ENCODE measurements at regions not wholly inside any gene's neighbourhood (a gene's known extent, or its start where the extent isn't known, plus 50 kb on each side); places are given as distances from the start of the nearest gene placed in this dataset.

GRCh38 chr9:20178197-20178596 lies 389.4 kb upstream of the SLC24A2 start:
- Histone ChIP-seq H3K4me1 (no peaks in the 10 kb centered on the region), H3K36me3 (no peaks in the 10 kb centered on the region), H3K4me3 (no peak overlapping the region), H3K27me3 (no peaks in the 10 kb centered on the region), H3K27ac (no peak overlapping the region), H3K9me3 (no peaks in the 10 kb centered on the region)
- intact Hi-C loops (cut with DNase I; ENCODE audit: low total_unique reads): no loop called here
- no peak for TF ChIP-seq POLR2A (IDR thresholded peaks at IDR 0.05)
- TF ChIP-seq POLR2AphosphoS5 (IDR thresholded peaks at IDR 0.05): no peak
- TF ChIP-seq EP300 (IDR thresholded peaks at IDR 0.05): no peak
- no peak for TF ChIP-seq CTCF (IDR thresholded peaks at IDR 0.05)
- 21 to 45% (median 30%) methylated on average over 1 of the region's 1 CpG for WGBS, 5 donors
- no peak for DNase-seq

GRCh38 chr9:20170122-20170521 lies 381.3 kb upstream of the SLC24A2 start:
- Histone ChIP-seq H3K36me3 (no peaks in the 10 kb centered on the region), H3K4me3 (no peak overlapping the region), H3K27me3 (no peaks in the 10 kb centered on the region), H3K4me1 (no peaks in the 10 kb centered on the region), H3K9me3 (peaks cover 0 to 34% (median 28%) of the 10 kb centered on the region in 4 donors), H3K27ac (no peak overlapping the region)
- intact Hi-C loops (cut with DNase I; ENCODE audit: low total_unique reads): no loop called here
- 88 to 98% (median 95%) methylated on average over 3 of the region's 3 CpGs for WGBS, 5 donors
- no peak for DNase-seq
- TF ChIP-seq POLR2A (IDR thresholded peaks at IDR 0.05) (no peak), EP300 (IDR thresholded peaks at IDR 0.05) (no peak), CTCF (IDR thresholded peaks at IDR 0.05) (no peak), POLR2AphosphoS5 (IDR thresholded peaks at IDR 0.05) (no peak)

GRCh38 chr9:20152151-20152725 lies 363.4 kb upstream of the SLC24A2 start:
- intact Hi-C loops (cut with DNase I; ENCODE audit: low total_unique reads): no loop called here
- Histone ChIP-seq H3K27ac (peak overlapping the region in 1 of 5 donors; percentile 45), H3K36me3 (no peaks in the 10 kb centered on the region), H3K4me3 (no peak overlapping the region), H3K27me3 (no peaks in the 10 kb centered on the region), H3K4me1 (peaks cover 0 to 4% (median 0%) of the 10 kb centered on the region in 4 donors), H3K9me3 (no peaks in the 10 kb centered on the region)
- no peak for DNase-seq
- TF ChIP-seq EP300 (IDR thresholded peaks at IDR 0.05): no peak
- no peak for TF ChIP-seq CTCF (IDR thresholded peaks at IDR 0.05)
- WGBS, 5 donors: 59 to 75% (median 66%) methylated on average over 3 of the region's 3 CpGs

GRCh38 chr9:20148416-20148815 lies 359.6 kb upstream of the SLC24A2 start:
- peak in 1 of 2 donors; percentile 16 for DNase-seq
- intact Hi-C loops (cut with DNase I; ENCODE audit: low total_unique reads): no loop called here
- peaks cover 0 to 10% (median 2%) of the 10 kb centered on the region in 4 donors for H3K4me1 ChIP-seq
- TF ChIP-seq POLR2AphosphoS5 (IDR thresholded peaks at IDR 0.05) (peak in 2 of 3 donors; percentile 23 to 58), POLR2A (IDR thresholded peaks at IDR 0.05) (no peak)
- no peak overlapping the region for H3K4me3 ChIP-seq
- H3K9me3 ChIP-seq: no peaks in the 10 kb centered on the region
- peaks cover 0 to 3% (median 0%) of the 10 kb centered on the region in 3 donors for H3K27me3 ChIP-seq
- 65 to 81% (median 70%) methylated on average over 2 of the region's 2 CpGs for WGBS, 5 donors
- H3K27ac ChIP-seq: peak overlapping the region in 1 of 5 donors; percentile 38
- no peaks in the 10 kb centered on the region for H3K36me3 ChIP-seq

- Histone ChIP-seq H3K27me3 (peaks cover 0 to 3% (median 0%) of the 10 kb centered on the region in 3 donors), H3K4me1 (peaks cover 0 to 10% (median 2%) of the 10 kb centered on the region in 4 donors), H3K9me3 (no peaks in the 10 kb centered on the region), H3K4me3 (no peak overlapping the region), H3K27ac (no peak overlapping the region), H3K36me3 (no peaks in the 10 kb centered on the region)
- 4 to 13% (median 10%) methylated on average over 7 of the region's 7 CpGs for WGBS, 5 donors
- intact Hi-C loops (cut with DNase I; ENCODE audit: low total_unique reads): no loop called here
- DNase-seq: peak in 1 of 2 donors; percentile 29
- TF ChIP-seq CTCF (IDR thresholded peaks at IDR 0.05): no peak
- no peak for TF ChIP-seq POLR2AphosphoS5 (IDR thresholded peaks at IDR 0.05)
- TF ChIP-seq EP300 (IDR thresholded peaks at IDR 0.05): no peak
- no peak for TF ChIP-seq POLR2A (IDR thresholded peaks at IDR 0.05)
These were observed 355.4 kb upstream of the SLC24A2 start for GRCh38 chr9:20144197-20144596.

Data from stomach (tissue), 8 donors.